HepG2 (cell line): ENCODE measurements at regions not wholly inside any gene's neighbourhood (a gene's known extent, or its start where the extent isn't known, plus 50 kb on each side); places are given as distances from the start of the nearest gene placed in this dataset.

ENCODE experiments used
- ATAC-seq: fragments of 200-7000 bp; cut with Tn5 transposase; 3 replicates; pipeline ENCODE4 v1.9.1; 2020; ENCODE audit warnings: mild to moderate bottlenecking, moderate library complexity
- BruUV-seq: library from RNA; stranded (reverse); fragments of 400-500 nt; replicated peaks from 2 replicates; lab custom pipeline; 2021; lab: Mats Ljungman, UMichigan
- CTCF ChIA-PET: fragments of 300-600 bp; formaldehyde crosslinking; extraction: SDS; loops from one replicate; lab custom pipeline; 2021; ENCODE audit warnings: low total read pairs, inconsistent platforms, low intra/inter-chr PET ratio; lab: Yijun Ruan, JAX
- POLR2A ChIA-PET: fragments of 350-600 bp; sonication (Branson Sonifier 250); formaldehyde crosslinking; loops from one replicate; lab custom pipeline; 2020; ENCODE audit warnings: antibody characterized with exemption, inconsistent platforms; lab: Yijun Ruan, JAX
- DNase-seq: peaks from one replicate; pipeline ENCODE4 v3.0.0-alpha.2; 2015; ENCODE audit warnings: low spot score
- FAIRE-seq: peaks from 3 replicates; lab custom pipeline; 2011; peaks lifted over from hg19 to GRCh38; lab: Jason Lieb, UNC
- H2AFZ ChIP-seq: one replicate; pipeline ENCODE4 v1.6.1; 2011; ENCODE audit warnings: low read length, inconsistent platforms
- H3K27ac ChIP-seq: fragments of 300-600 bp; 3 replicates; pipeline ENCODE4 v1.8.0; 2011; ENCODE audit warnings: mixed run types, mild to moderate bottlenecking, mixed read lengths, low read length, inconsistent platforms; ENCODE audit not compliant: insufficient read depth; ENCODE audit errors: extremely low read length
- H3K27me3 ChIP-seq, 2 experiments: fragments of 200-600 bp in 1 of 2; 2 replicates in 1 of 2; 3 replicates in 1 of 2; pipeline versions ENCODE4 v1.6.0 to v1.8.0; 2011; ENCODE audit warnings: low read length in 2 of 2, mild to moderate bottlenecking in 2 of 2, moderate library complexity in 2 of 2, inconsistent platforms in 1 of 2; ENCODE audit not compliant: insufficient read depth in 2 of 2, control insufficient read depth in 1 of 2
- H3K36me3 ChIP-seq, 2 experiments: fragments of 200-600 bp in 1 of 2; replicated peaks in 1 of 2; 2 replicates in 1 of 2; 3 replicates in 1 of 2; pipeline versions ENCODE4 v1.5.1 to v1.8.0; 2011; ENCODE audit warnings: low read length in 2 of 2, inconsistent platforms in 1 of 2; ENCODE audit not compliant: insufficient read depth in 2 of 2, control insufficient read depth in 1 of 2
- H3K4me1 ChIP-seq: 2 replicates; pipeline ENCODE4 v1.5.1; 2012; ENCODE audit warnings: low read length, inconsistent platforms; ENCODE audit not compliant: insufficient read depth
- H3K4me2 ChIP-seq: 2 replicates; pipeline ENCODE4 v1.6.0; 2011; ENCODE audit warnings: low read depth, low read length, inconsistent platforms
- H3K4me3 ChIP-seq, 3 experiments: fragments of 200-600 bp in 1 of 3; sonication (generic), shearing (Covaris generic) in 1 of 3; replicated peaks in 1 of 3; 2 replicates each; pipeline ENCODE4 v1.5.1; 2011 to 2016; ENCODE audit warnings: low read length in 3 of 3, inconsistent platforms in 2 of 3, low read depth in 2 of 3, mild to moderate bottlenecking in 2 of 3, control low read depth in 1 of 3, mixed read lengths in 1 of 3; ENCODE audit not compliant: insufficient read depth in 1 of 3
- H3K79me2 ChIP-seq: one replicate; pipeline ENCODE4 v1.6.1; 2011; ENCODE audit warnings: low read length, inconsistent platforms; ENCODE audit not compliant: insufficient read depth
- H3K9ac ChIP-seq: 2 replicates; pipeline ENCODE4 v1.6.0; 2011; ENCODE audit warnings: mild to moderate bottlenecking, low read depth, low read length, inconsistent platforms; ENCODE audit not compliant: insufficient read depth
- H3K9me3 ChIP-seq: 2 replicates; pipeline ENCODE4 v1.5.1; 2012; ENCODE audit warnings: mild to moderate bottlenecking, low read length
- H4K20me1 ChIP-seq: 2 replicates; pipeline ENCODE4 v1.6.0; 2011; ENCODE audit warnings: inconsistent platforms, mild to moderate bottlenecking, low read length, moderate library complexity; ENCODE audit not compliant: insufficient read depth
- CREB3 ChIP-seq: sonication (generic); formaldehyde crosslinking; IDR thresholded peaks from 2 replicates; pipeline ENCODE4 v1.5.0; 2020; ENCODE audit warnings: missing genetic modification reagents
- EP300 ChIP-seq, 3 experiments: sonication (generic) in 1 of 3; formaldehyde crosslinking in 1 of 3; IDR thresholded peaks; 2 replicates each; pipeline versions ENCODE4 v1.5.1 to v1.6.1; 2011 to 2020; ENCODE audit warnings: low read depth in 2 of 3, low read length in 2 of 3, borderline replicate concordance in 1 of 3, improper control_type of control experiment in 1 of 3, mild to moderate bottlenecking in 1 of 3, missing genetic modification reagents in 1 of 3, moderate library complexity in 1 of 3
- FOSL2 ChIP-seq: sonication (generic); formaldehyde crosslinking; IDR thresholded peaks from 2 replicates; pipeline ENCODE4 v1.4.0; 2020; ENCODE audit warnings: missing genetic modification reagents
- NR3C1 ChIP-seq: sonication (generic); formaldehyde crosslinking; IDR thresholded peaks from 2 replicates; pipeline ENCODE4 v1.4.0; 2020; ENCODE audit warnings: missing genetic modification reagents
- SNAPC4 ChIP-seq: sonication (generic); formaldehyde crosslinking; IDR thresholded peaks from 2 replicates; pipeline ENCODE4 v1.4.0; 2020; ENCODE audit warnings: mild to moderate bottlenecking, missing genetic modification reagents
- TEAD3 ChIP-seq: optimal IDR thresholded peaks from 2 replicates; pipeline ENCODE3; 2016; ENCODE audit warnings: borderline replicate concordance
- ZHX2 ChIP-seq, 2 experiments: sonication (generic) in 1 of 2; formaldehyde crosslinking in 1 of 2; IDR thresholded peaks; 2 replicates each; pipeline versions ENCODE4 v1.6.1 to v1.9.0; 2014 to 2022; ENCODE audit warnings: antibody characterized with exemption in 1 of 2, borderline replicate concordance in 1 of 2, inconsistent platforms in 1 of 2, low read depth in 1 of 2, missing genetic modification reagents in 1 of 2
- ZNF572 ChIP-seq: sonication (generic); formaldehyde crosslinking; IDR thresholded peaks from 2 replicates; pipeline ENCODE4 v1.5.1; 2020; ENCODE audit warnings: mild to moderate bottlenecking, missing genetic modification reagents
- ZNF747 ChIP-seq: sonication (generic); formaldehyde crosslinking; IDR thresholded peaks from 2 replicates; pipeline ENCODE4 v1.8.1; 2023; ENCODE audit warnings: missing genetic modification reagents, mild to moderate bottlenecking, borderline replicate concordance
- WGBS: methylation state at CpG from one replicate; pipeline ENCODE4 v1.1.6; 2017; ENCODE audit warnings: low lambda C conversion rate; 5-methylcytosine and 5-hydroxymethylcytosine counted together
- in situ Hi-C: cut with HindIII; loops from 2 replicates; pipeline ENCODE4 v1.10.0; 2017; ENCODE audit warnings: low pct_unique_long_range_greater_than_20kb; ENCODE audit not compliant: extremely low pct_ligation_motif_present
- intact Hi-C: fragments of 100-400 bp; cut with micrococcal nuclease; formaldehyde crosslinking; loops from one replicate; pipeline ENCODE4 v1.10.0; 2022; ENCODE audit not compliant: unreplicated experiment
- TF ChIP-seq, protein P1 (sequence below): sonication (generic); formaldehyde crosslinking; IDR thresholded peaks from 2 replicates; pipeline ENCODE4 v1.4.0; 2020; ENCODE audit warnings: mild to moderate bottlenecking, missing genetic modification reagents, borderline replicate concordance

DNA sequence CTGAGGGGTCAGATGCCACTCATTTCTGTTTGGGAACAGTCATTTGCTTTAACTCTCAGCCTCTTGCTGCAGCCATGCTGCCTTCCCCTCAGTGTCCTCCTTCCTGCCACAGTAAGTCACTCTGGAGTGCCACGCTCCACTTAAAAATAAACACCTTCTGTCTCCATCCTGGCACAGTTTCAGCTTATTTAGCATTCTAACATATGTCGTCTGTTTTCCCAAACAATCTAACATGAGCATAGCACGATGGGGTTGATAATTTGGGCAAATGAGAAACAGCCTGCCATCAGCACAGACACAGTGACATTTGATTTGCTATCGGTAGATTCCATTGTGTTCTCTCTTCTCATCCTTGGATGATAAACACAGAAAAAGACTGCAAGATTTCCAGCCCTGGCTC is 768.6 kb downstream of the UQCRFS1 start:
- H3K4me1 ChIP-seq: no peaks in the 10 kb centered on the region
- ChIA-PET POLR2A (no interaction called here), CTCF (no interaction called here)
- intact Hi-C loops (no loop called here), in situ Hi-C loops (no loop called here)
- no peak overlapping the region for H3K27ac ChIP-seq
- no peak overlapping the region for H3K4me3 ChIP-seq
- FAIRE-seq (no peak), DNase-seq (no peak), ATAC-seq (no peak)
- no peaks in the 10 kb centered on the region for H3K79me2 ChIP-seq
- H2AFZ ChIP-seq: no peak overlapping the region
- no TSS peak for BruUV-seq
- no peak overlapping the region for H3K9ac ChIP-seq
- no peak overlapping the region for H3K4me2 ChIP-seq
- no peaks in the 10 kb centered on the region for H3K27me3 ChIP-seq
- no peaks in the 10 kb centered on the region for H4K20me1 ChIP-seq
- H3K36me3 ChIP-seq: no peaks in the 10 kb centered on the region
- WGBS: 54% methylated on average over 4 of the region's 4 CpGs
- H3K9me3 ChIP-seq: peaks cover 91% of the 10 kb centered on the region
- no peak for TF ChIP-seq ZHX2 (IDR thresholded peaks at IDR 0.05; ENCODE audit: low read depth)
- no peak for TF ChIP-seq ZHX2 (CRISPR knock-in tag; IDR thresholded peaks at IDR 0.05; ENCODE audit: borderline replicate concordance)
- no peak for TF ChIP-seq ZNF747 (CRISPR knock-in tag)
- TF ChIP-seq, protein P1, sequence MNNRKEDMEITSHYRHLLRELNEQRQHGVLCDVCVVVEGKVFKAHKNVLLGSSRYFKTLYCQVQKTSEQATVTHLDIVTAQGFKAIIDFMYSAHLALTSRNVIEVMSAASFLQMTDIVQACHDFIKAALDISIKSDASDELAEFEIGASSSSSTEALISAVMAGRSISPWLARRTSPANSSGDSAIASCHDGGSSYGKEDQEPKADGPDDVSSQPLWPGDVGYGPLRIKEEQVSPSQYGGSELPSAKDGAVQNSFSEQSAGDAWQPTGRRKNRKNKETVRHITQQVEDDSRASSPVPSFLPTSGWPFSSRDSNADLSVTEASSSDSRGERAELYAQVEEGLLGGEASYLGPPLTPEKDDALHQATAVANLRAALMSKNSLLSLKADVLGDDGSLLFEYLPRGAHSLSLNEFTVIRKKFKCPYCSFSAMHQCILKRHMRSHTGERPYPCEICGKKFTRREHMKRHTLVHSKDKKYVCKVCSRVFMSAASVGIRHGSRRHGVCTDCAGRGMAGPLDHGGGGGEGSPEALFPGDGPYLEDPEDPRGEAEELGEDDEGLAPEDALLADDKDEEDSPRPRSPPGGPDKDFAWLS (CRISPR knock-in tag): no peak
- no peak for TF ChIP-seq EP300 (IDR thresholded peaks at IDR 0.05; ENCODE audit: low read depth in 2 of 2, low read length in 2 of 2)
- no peak for TF ChIP-seq EP300 (CRISPR knock-in tag; IDR thresholded peaks at IDR 0.05; ENCODE audit: borderline replicate concordance)
- TF ChIP-seq CREB3: no peak
- TF ChIP-seq SNAPC4 (CRISPR knock-in tag): no peak
- no peak for TF ChIP-seq FOSL2 (CRISPR knock-in tag)
- TF ChIP-seq TEAD3 (CRISPR knock-in tag): no peak
- no peak for TF ChIP-seq NR3C1 (CRISPR knock-in tag)
- no peak for TF ChIP-seq ZNF572 (CRISPR knock-in tag)
